ENCODE measurements at regions not wholly inside any gene's neighbourhood (a gene's known extent, or its start where the extent isn't known, plus 50 kb on each side); places are given as distances from the start of the nearest gene placed in this dataset.

GRCh38 chr14:76696361-76696760 is 64.9 kb upstream of the VASH1 start:
- no peak for TF ChIP-seq CTCF (conservative IDR thresholded peaks at IDR 0.05; ENCODE audit: low read depth, low read length)
- no peak for TF ChIP-seq EZH2 (IDR thresholded peaks at IDR 0.05; ENCODE audit: borderline replicate concordance, low read depth, low read length, poor library complexity, severe bottlenecking)
